Skeletal muscle cell (primary cell): ENCODE measurements at regions not wholly inside any gene's neighbourhood (a gene's known extent, or its start where the extent isn't known, plus 50 kb on each side); places are given as distances from the start of the nearest gene placed in this dataset.

ENCODE experiments used
- DNase-seq: peaks from one replicate; pipeline ENCODE4 v3.0.0-alpha.2; 2010; ENCODE audit warnings: low read depth
- H3K4me3 ChIP-seq: 2 replicates; pipeline ENCODE4 v1.5.1; 2011; ENCODE audit warnings: low read depth, mild to moderate bottlenecking, control low read depth, low read length, moderate library complexity

DNA sequence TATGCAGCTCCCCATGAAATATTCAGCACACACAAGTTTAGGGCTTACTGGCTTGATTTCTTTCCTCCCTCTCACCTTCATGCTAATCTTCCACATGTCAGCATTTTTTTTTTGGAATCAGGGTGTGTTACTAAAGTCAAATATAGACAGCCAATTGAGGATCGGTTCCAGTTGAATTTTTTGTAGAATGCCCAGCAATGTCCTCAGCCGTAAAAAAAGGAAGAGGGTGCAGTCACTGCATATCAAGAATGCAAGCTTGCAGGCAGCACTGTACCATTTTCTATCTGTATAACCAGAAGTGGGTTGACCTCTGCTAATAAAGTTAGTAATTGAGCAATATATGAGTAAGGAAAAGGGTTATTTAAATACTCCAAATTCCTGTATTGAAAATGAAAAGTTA lies 51.4 kb upstream of the CHMP2B start:
- no peak overlapping the region for H3K4me3 ChIP-seq
- DNase-seq, result no peak

DNA sequence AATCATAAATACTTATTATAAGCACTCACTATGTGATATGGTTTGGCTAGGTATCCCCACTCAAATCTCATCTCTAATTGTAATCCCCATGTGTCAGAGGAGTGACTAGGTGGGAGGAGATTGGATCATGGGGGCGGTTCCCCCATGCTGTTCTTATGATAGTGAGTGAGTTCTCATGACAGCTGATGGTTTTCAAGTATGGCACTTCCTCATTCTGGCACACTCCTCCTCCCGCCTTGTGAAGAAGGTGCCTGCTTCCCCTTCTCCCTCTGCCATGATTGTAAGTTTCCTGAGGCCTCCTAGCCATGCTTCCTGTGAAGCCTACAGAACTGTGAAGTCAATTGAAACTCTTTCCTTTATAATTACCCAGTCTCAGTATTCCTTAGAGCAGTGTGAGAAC lies 53.3 kb upstream of the CHMP2B start:
- H3K4me3 ChIP-seq, result no peak overlapping the region
- no peak for DNase-seq

- peak; percentile 8 for DNase-seq
- no peak overlapping the region for H3K4me3 ChIP-seq
These were observed 54.0 kb upstream of the CHMP2B start for GRCh38 chr3:87173071-87173470.

- peak; percentile 10 for DNase-seq
- H3K4me3 ChIP-seq, result peak overlapping the region; percentile 20
These were observed 59.3 kb upstream of the CHMP2B start for GRCh38 chr3:87167628-87168456.

GRCh38 chr3:87164245-87164644 lies 62.9 kb upstream of the CHMP2B start:
- no peak for DNase-seq
- no peak overlapping the region for H3K4me3 ChIP-seq

DNA sequence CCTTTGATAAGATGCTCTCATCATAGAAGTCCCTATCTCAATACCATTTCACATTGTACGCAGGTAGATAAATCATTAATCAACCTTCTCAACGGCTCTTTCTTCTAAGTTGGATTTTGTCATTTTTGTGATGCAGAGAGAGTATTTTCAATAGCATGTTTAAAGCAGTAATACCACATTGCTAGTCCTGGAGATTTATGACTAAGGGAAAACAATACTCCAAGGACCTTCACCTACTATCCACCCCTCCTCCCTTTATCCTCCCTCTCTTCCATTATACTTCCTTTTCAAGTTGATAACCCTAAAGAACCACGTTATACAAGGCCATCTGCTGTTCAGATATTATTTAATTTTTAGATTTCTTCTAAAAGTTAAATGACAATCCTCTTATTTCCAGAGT lies 65.3 kb upstream of the CHMP2B start:
- no peak overlapping the region for H3K4me3 ChIP-seq
- DNase-seq, result no peak

DNA sequence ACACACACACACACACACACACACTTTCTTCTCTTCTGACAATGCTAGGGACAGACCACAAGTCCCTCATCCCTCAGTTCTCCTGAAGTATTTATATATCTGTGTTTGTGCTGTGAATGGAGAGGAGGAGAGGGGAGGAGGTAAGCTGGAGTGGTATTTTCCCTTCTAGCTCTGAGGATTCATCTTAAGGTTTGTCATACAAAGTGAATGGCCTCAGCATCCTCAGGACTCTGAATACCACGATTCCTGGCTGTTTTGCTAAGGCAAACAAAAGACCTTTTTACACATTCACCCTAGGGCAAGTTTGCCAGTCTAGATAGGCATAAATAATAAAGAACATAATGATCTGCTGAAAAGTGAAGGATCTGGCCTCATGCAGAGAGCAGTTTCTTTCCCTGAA lies 65.7 kb upstream of the CHMP2B start:
- no peak for DNase-seq

DNA sequence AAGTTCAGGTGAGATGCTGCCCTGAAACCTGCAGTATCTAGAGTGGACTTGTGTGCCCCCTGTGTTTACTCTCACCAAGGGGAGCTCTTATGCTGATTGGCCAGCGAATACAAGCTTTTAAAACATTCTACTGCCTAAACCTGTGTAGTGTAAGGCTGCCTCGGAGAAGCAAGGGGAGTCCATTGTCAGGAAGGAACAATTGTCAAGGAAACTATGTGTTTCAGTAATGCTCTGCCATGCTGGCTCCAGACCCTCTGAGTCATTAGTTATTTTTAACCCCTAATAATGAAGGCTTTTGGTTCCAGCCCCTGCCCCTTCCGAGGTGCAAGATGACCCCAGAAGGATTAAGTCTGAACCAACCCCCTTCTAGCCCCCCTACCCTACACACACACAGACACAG lies 66.1 kb upstream of the CHMP2B start:
- DNase-seq, result no peak

More for the DNA sequence above, 65.7 kb upstream of the CHMP2B start:
- no peak overlapping the region for H3K4me3 ChIP-seq

GRCh38 chr3:87158823-87159222 lies 68.3 kb upstream of the CHMP2B start:
- DNase-seq, result no peak
- no peak overlapping the region for H3K4me3 ChIP-seq

More for the DNA sequence above, 66.1 kb upstream of the CHMP2B start:
- H3K4me3 ChIP-seq, result no peak overlapping the region

- H3K4me3 ChIP-seq, result no peak overlapping the region
- DNase-seq, result no peak
These were observed 79.1 kb upstream of the CHMP2B start for GRCh38 chr3:87148020-87148419.

DNA sequence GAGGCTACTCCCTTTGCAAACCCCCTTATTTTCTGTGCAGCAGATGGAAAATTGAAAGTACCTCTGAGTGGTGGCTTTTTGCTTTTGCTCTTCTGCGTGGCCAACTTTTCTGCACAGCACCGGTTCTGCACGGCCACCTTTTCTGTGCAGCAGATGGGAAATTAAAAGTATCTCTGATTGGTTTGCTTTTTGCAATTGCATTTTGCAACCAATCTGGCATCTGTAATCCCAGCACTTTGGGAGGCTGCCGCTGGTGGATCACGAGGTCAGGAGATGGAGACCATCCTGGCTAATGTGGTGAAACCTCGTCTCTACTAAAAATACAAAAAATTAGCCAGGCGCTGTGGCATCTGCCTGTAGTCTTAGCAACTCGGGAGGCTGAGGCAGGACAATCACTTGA lies 79.5 kb upstream of the CHMP2B start:
- DNase-seq, result no peak
- no peak overlapping the region for H3K4me3 ChIP-seq

DNA sequence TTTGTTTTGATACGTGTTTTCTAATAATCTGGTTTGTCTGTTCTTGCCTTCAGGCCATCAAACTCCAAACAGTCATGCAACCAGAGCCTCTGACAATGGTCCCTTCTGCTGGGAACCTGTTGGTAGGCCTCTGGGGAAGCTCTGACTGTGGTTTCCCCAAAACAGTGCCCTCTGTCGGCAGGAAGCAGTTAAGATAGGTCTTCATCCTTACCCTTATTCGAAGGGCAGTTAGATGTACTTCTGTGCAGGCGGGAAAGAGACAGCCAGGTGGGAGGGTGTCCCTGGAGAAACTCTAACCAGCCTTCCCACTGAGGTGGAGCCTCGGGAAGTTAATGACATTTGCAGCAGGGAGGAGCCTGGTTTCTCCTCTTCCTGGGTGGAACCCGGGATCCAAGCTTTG lies 81.6 kb upstream of the CHMP2B start:
- H3K4me3 ChIP-seq, result no peak overlapping the region
- DNase-seq, result no peak

DNA sequence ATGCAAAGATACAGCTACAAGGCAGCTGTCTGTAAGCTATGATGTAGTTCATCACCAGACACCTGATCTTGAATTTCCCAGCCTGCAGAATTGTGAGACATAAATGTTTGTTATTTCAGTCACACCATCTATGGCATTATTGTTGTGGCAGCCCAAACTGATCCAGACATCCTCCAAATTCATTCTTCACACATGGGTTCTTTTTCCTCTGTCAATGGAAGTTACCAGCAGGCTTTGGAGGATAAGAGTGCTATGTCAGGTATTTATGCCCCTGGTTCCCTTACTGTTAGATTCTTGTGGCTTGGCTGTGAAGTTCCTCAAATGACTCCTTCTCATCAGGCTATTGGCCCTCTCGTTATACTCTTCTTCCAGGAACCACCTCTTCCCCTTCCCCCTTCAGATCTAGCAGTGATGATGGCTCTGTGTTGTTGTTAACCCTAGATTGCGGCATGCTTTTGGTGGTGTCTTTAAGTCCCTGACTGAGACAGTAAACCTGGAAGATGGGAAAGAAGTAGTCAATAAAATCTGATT lies 91.0 kb upstream of the CHMP2B start:
- no peak overlapping the region for H3K4me3 ChIP-seq
- DNase-seq, result no peak

GRCh38 chr3:87135412-87135811 lies 91.7 kb upstream of the CHMP2B start:
- H3K4me3 ChIP-seq, result no peak overlapping the region
- no peak for DNase-seq

- H3K4me3 ChIP-seq, result no peak overlapping the region
- no peak for DNase-seq
These were observed 94.3 kb upstream of the CHMP2B start for GRCh38 chr3:87132801-87133200.

DNA sequence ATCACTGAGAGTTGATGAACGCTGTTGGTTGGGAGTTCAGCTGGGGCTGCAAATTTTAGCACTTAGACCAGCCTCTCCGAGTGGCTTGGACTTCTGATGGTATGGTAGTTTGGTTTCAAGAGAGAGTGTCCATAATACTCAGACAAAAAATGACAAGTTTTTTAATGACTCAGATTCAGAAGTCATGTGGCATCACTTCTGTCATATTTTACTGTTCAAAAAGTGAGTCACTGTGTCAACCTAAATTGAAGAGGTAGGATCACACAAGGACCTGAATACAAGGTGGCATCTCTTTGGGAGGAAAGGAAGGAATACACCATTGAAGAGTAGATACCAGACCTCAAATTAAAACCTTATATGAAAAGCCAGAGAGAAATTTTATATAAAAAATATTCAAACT lies 99.1 kb upstream of the CHMP2B start:
- DNase-seq, result no peak
- H3K4me3 ChIP-seq, result no peak overlapping the region

DNA sequence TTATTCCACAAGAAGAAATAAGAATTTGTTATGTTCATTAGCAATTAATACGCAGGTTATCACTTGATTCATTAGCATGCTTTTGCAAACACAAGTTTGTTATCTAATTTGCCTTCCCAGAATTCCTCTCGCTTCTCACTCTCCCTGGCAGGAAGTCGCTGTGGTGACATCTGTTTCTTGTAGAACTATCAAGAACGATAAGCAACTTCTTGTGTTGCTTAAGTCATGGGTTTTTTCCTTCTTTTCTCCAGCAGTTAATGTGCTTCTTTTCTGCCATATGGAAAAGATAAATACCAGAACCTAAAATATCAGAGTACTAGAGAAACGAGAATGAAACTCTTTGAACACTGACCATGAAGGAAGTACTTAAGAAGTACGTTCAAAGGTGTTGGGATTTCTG lies 99.8 kb upstream of the CHMP2B start:
- no peak for DNase-seq
- H3K4me3 ChIP-seq, result no peak overlapping the region

DNA sequence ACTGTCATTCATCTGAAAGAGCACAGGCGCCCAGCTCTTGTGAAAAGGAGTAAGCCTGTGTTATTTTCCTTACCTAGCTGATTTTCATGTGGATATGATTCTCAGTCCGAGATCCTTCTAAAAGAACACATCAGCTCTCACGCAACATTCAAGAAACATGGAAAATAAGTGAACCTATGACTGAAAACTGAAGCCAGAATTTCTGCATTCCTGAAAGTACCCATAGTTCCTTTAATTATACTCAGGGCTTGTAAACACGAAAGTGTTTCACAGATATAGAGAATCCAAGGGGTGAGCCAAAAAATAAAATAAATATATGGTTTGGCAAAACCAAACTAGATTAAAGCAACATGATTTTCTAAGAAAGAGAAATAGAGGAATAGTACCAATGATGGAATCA lies 100.8 kb upstream of the CHMP2B start:
- no peak overlapping the region for H3K4me3 ChIP-seq
- DNase-seq, result no peak

- no peak for DNase-seq
- H3K4me3 ChIP-seq, result no peak overlapping the region
These were observed 102.0 kb upstream of the CHMP2B start for GRCh38 chr3:87125116-87125515.

DNA sequence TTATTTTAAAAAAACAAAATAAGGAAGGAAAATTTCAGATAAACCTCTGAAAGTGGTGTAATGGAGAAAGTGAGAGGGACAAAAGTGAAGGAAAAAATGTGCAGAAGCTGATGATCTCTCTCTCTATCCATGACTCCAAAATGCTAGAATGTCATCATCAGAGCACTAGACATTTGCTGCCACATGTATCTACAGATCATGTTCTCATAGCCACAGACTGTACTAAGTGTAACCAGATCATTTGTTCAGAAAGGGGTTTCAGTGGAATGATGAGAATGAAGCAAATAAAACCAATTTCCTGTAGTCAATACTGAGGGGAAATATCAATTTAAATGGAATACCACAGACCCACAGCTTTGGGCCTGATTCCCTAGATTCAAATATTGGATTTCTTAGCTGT lies 104.3 kb upstream of the CHMP2B start:
- no peak for DNase-seq
- H3K4me3 ChIP-seq, result no peak overlapping the region

- no peak overlapping the region for H3K4me3 ChIP-seq
These were observed 105.3 kb upstream of the CHMP2B start for GRCh38 chr3:87121856-87122255.

More at GRCh38 chr3:87121856-87122255, 105.3 kb upstream of the CHMP2B start:
- no peak for DNase-seq
